DMS 273 (cell line): ENCODE measurements at regions not wholly inside any gene's neighbourhood (a gene's known extent, or its start where the extent isn't known, plus 50 kb on each side); places are given as distances from the start of the nearest gene placed in this dataset.

Experiments used
- DNase-seq: peaks from one replicate; lab custom pipeline; 2025; ENCODE audit not compliant: unreplicated experiment; lab: John Stamatoyannopoulos, UW

- no peak for DNase-seq
These were observed 80.2 kb upstream of the MYCN start for GRCh38 chr2:15860051-15860663.

- DNase-seq, result peak; percentile 28
These were observed 79.6 kb upstream of the MYCN start for GRCh38 chr2:15860760-15861159.

- no peak for DNase-seq
These were observed 79.1 kb upstream of the MYCN start for GRCh38 chr2:15861172-15861822.

GRCh38 chr2:15861898-15862297 lies 78.5 kb upstream of the MYCN start:
- no peak for DNase-seq

GRCh38 chr2:15863089-15863488 lies 77.3 kb upstream of the MYCN start:
- DNase-seq, result no peak

GRCh38 chr2:15863494-15864175 lies 76.7 kb upstream of the MYCN start:
- no peak for DNase-seq

GRCh38 chr2:15864176-15864769 lies 76.1 kb upstream of the MYCN start:
- DNase-seq, result no peak

GRCh38 chr2:15865923-15866322 lies 74.4 kb upstream of the MYCN start:
- peak; percentile 7 for DNase-seq

- DNase-seq, result no peak
These were observed 73.7 kb upstream of the MYCN start for GRCh38 chr2:15866563-15867193.

GRCh38 chr2:15867194-15868171 lies 72.9 kb upstream of the MYCN start:
- peak; percentile 4 for DNase-seq

GRCh38 chr2:15868186-15868585 lies 72.2 kb upstream of the MYCN start:
- no peak for DNase-seq

- no peak for DNase-seq
These were observed 71.6 kb upstream of the MYCN start for GRCh38 chr2:15868704-15869103.

GRCh38 chr2:15869396-15869795 lies 71.0 kb upstream of the MYCN start:
- no peak for DNase-seq

GRCh38 chr2:15869871-15870270 lies 70.5 kb upstream of the MYCN start:
- no peak for DNase-seq

GRCh38 chr2:15870565-15870964 lies 69.8 kb upstream of the MYCN start:
- DNase-seq, result no peak

- DNase-seq, result no peak
These were observed 69.0 kb upstream of the MYCN start for GRCh38 chr2:15871239-15871783.

GRCh38 chr2:15872854-15873253 lies 67.5 kb upstream of the MYCN start:
- DNase-seq, result no peak

GRCh38 chr2:15874321-15874720 lies 66.0 kb upstream of the MYCN start:
- no peak for DNase-seq

- no peak for DNase-seq
These were observed 65.2 kb upstream of the MYCN start for GRCh38 chr2:15874854-15875804.
